Hepatocyte (in vitro differentiated cells): ENCODE measurements at regions not wholly inside any gene's neighbourhood (a gene's known extent, or its start where the extent isn't known, plus 50 kb on each side); places are given as distances from the start of the nearest gene placed in this dataset.

ENCODE experiments used
- DNase-seq: peaks from one replicate; pipeline ENCODE4 v3.0.0-alpha.2; 2016; ENCODE audit warnings: low spot score
- H2AFZ ChIP-seq: fragments of 200-600 bp; sonication (generic); 2 replicates; pipeline ENCODE4 v1.6.0; 2016; ENCODE audit warnings: antibody characterized with exemption, mild to moderate bottlenecking
- H3K27ac ChIP-seq: fragments of 200-600 bp; sonication (generic); 2 replicates; pipeline ENCODE4 v1.5.1; 2016; ENCODE audit warnings: mild to moderate bottlenecking
- H3K27me3 ChIP-seq: fragments of 200-600 bp; sonication (generic); 2 replicates; pipeline ENCODE4 v1.6.1; 2016
- H3K36me3 ChIP-seq: fragments of 200-600 bp; sonication (generic); replicated peaks from 2 replicates; pipeline ENCODE4 v1.5.1; 2016; ENCODE audit warnings: low read depth; ENCODE audit not compliant: insufficient read depth
- H3K4me1 ChIP-seq: fragments of 200-600 bp; sonication (generic); 2 replicates; pipeline ENCODE4 v1.5.1; 2016; ENCODE audit warnings: mild to moderate bottlenecking, moderate library complexity; ENCODE audit not compliant: insufficient read depth
- H3K4me2 ChIP-seq: fragments of 200-600 bp; sonication (generic); 2 replicates; pipeline ENCODE4 v1.6.0; 2016
- H3K4me3 ChIP-seq: fragments of 200-600 bp; sonication (generic); 2 replicates; pipeline ENCODE4 v1.5.1; 2016; ENCODE audit warnings: mild to moderate bottlenecking
- H3K79me2 ChIP-seq: fragments of 200-600 bp; sonication (generic); 2 replicates; pipeline ENCODE4 v1.6.0; 2017; ENCODE audit warnings: mild to moderate bottlenecking
- H3K9me2 ChIP-seq: fragments of 200-600 bp; sonication (generic); replicated peaks from 2 replicates; pipeline ENCODE4 v1.6.0; 2017; ENCODE audit warnings: mild to moderate bottlenecking; ENCODE audit not compliant: insufficient read depth
- H3K9me3 ChIP-seq: fragments of 200-600 bp; sonication (generic); 2 replicates; pipeline ENCODE4 v1.5.1; 2016; ENCODE audit warnings: low read depth, mild to moderate bottlenecking
- H4K20me1 ChIP-seq: fragments of 200-600 bp; sonication (generic); 2 replicates; pipeline ENCODE4 v1.6.0; 2016; ENCODE audit warnings: mild to moderate bottlenecking; ENCODE audit not compliant: insufficient read depth, poor library complexity, severe bottlenecking
- CTCF ChIP-seq: fragments of 200-600 bp; sonication (generic); IDR thresholded peaks from 2 replicates; pipeline ENCODE4 v1.5.1; 2016; ENCODE audit warnings: antibody characterized with exemption, mild to moderate bottlenecking; ENCODE audit not compliant: poor library complexity
- EZH2 ChIP-seq: fragments of 200-600 bp; sonication (generic); IDR thresholded peaks from 2 replicates; pipeline ENCODE4 v1.6.1; 2016; ENCODE audit warnings: antibody characterized with exemption, mild to moderate bottlenecking, borderline replicate concordance
- EZH2phosphoT487 ChIP-seq: fragments of 200-600 bp; sonication (generic); IDR thresholded peaks from one replicate; pipeline ENCODE4 v1.6.1; 2018; ENCODE audit warnings: antibody characterized with exemption, mild to moderate bottlenecking, low read depth, moderate library complexity; ENCODE audit not compliant: unreplicated experiment, severe bottlenecking
- WGBS: methylation state at CpG from one replicate; pipeline ENCODE4 v1.1.6; 2016; ENCODE audit warnings: low lambda C conversion rate; ENCODE audit errors: missing lambda C conversion rate; 5-methylcytosine and 5-hydroxymethylcytosine counted together

- Histone ChIP-seq H3K79me2 (no peaks in the 10 kb centered on the region), H3K36me3 (no peaks in the 10 kb centered on the region), H3K4me1 (no peaks in the 10 kb centered on the region), H3K9me2 (no peaks in the 10 kb centered on the region), H3K4me2 (no peak overlapping the region), H4K20me1 (no peaks in the 10 kb centered on the region), H3K27ac (no peak overlapping the region), H3K9me3 (no peaks in the 10 kb centered on the region), H2AFZ (no peak overlapping the region), H3K4me3 (no peak overlapping the region), H3K27me3 (no peaks in the 10 kb centered on the region)
- no peak for DNase-seq
- WGBS, result 96% methylated on average over 3 of the region's 3 CpGs
- no peak for TF ChIP-seq EZH2
- no peak for TF ChIP-seq CTCF
- no peak for TF ChIP-seq EZH2phosphoT487
These were observed 114.8 kb upstream of the RASEF start for GRCh38 chr9:83177747-83178146.

DNA sequence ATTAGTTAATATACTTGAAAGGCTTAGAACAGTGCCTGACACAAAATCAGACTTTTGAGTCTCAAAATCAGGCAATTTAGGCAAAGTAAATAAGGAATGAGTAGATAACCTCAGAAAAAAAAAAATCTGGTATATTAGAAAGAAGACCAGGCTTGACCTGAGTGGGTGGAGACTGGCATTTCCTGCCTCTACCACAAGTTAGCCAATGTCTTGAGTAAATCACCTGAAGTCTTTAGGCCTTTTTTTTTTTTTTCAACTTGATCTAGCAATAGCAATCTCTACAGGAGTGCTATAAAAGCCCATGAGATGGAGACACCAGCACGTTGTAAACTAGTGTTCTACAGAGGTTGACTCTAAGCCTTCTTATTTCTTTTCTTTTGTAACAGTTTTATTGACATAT lies 104.2 kb upstream of the RASEF start:
- Histone ChIP-seq H4K20me1 (no peaks in the 10 kb centered on the region), H3K79me2 (no peaks in the 10 kb centered on the region), H3K9me2 (no peaks in the 10 kb centered on the region), H3K4me2 (peak overlapping the region; percentile 55), H3K4me3 (no peak overlapping the region), H3K4me1 (peaks cover 10% of the 10 kb centered on the region), H3K9me3 (no peaks in the 10 kb centered on the region), H2AFZ (peak overlapping the region; percentile 43), H3K36me3 (no peaks in the 10 kb centered on the region), H3K27me3 (no peaks in the 10 kb centered on the region), H3K27ac (peak overlapping the region; percentile 90)
- TF ChIP-seq CTCF, result no peak
- no peak for TF ChIP-seq EZH2
- no peak for TF ChIP-seq EZH2phosphoT487
- WGBS, result 62% methylated on average over 1 of the region's 1 CpG
- peak; percentile 11 for DNase-seq

- Histone ChIP-seq H3K27me3 (no peaks in the 10 kb centered on the region), H3K4me2 (peak overlapping the region; percentile 55), H3K9me2 (no peaks in the 10 kb centered on the region), H2AFZ (peak overlapping the region; percentile 43), H3K4me3 (no peak overlapping the region), H3K9me3 (no peaks in the 10 kb centered on the region), H3K79me2 (no peaks in the 10 kb centered on the region), H3K36me3 (no peaks in the 10 kb centered on the region), H3K4me1 (peaks cover 10% of the 10 kb centered on the region), H4K20me1 (no peaks in the 10 kb centered on the region), H3K27ac (peak overlapping the region; percentile 90)
- TF ChIP-seq CTCF (no peak), EZH2 (no peak)
- peak; percentile 86 for DNase-seq
- WGBS, result 46% methylated on average over 5 of the region's 5 CpGs
These were observed 103.4 kb upstream of the RASEF start for GRCh38 chr9:83166372-83166771.

- Histone ChIP-seq H3K79me2 (no peaks in the 10 kb centered on the region), H3K27me3 (no peaks in the 10 kb centered on the region), H3K9me2 (no peaks in the 10 kb centered on the region), H3K4me2 (no peak overlapping the region), H3K4me3 (no peak overlapping the region), H4K20me1 (no peaks in the 10 kb centered on the region), H2AFZ (no peak overlapping the region), H3K27ac (peak overlapping the region; percentile 93), H3K9me3 (no peaks in the 10 kb centered on the region), H3K36me3 (no peaks in the 10 kb centered on the region), H3K4me1 (peaks cover 8% of the 10 kb centered on the region)
- TF ChIP-seq CTCF, result no peak
- TF ChIP-seq EZH2phosphoT487, result no peak
- no peak for TF ChIP-seq EZH2
- no peak for DNase-seq
These were observed 92.8 kb upstream of the RASEF start for GRCh38 chr9:83155733-83156132.
